WTC11 (cell line): ENCODE measurements at regions not wholly inside any gene's neighbourhood (a gene's known extent, or its start where the extent isn't known, plus 50 kb on each side); places are given as distances from the start of the nearest gene placed in this dataset.

ENCODE experiments used
- ATAC-seq: fragments of 200-7000 bp; cut with Tn5 transposase; 2 replicates; pipeline ENCODE4 v1.10.0; 2021; ENCODE audit warnings: mild to moderate bottlenecking, moderate library complexity
- CTCF ChIA-PET: fragments of 300-600 bp; sonication (Branson Sonifier 250); formaldehyde crosslinking; loops from one replicate; lab custom pipeline; 2021; ENCODE audit warnings: antibody characterized with exemption; lab: Charles Lee
- POLR2A ChIA-PET: fragments of 350-600 bp; sonication (Branson Sonifier 250); formaldehyde crosslinking; loops from one replicate; lab custom pipeline; 2021; ENCODE audit warnings: antibody characterized with exemption; lab: Charles Lee
- DNase-seq: peaks from one replicate; pipeline ENCODE4 v3.0.0; 2021; ENCODE audit warnings: low spot score
- H3K27ac Mint-ChIP-seq: 2 replicates; pipeline ENCODE4 v1.8.0; 2021; ENCODE audit warnings: mixed read lengths
- H3K27me3 Mint-ChIP-seq: 2 replicates; pipeline ENCODE4 v1.8.0; 2021; ENCODE audit warnings: low read depth, mild to moderate bottlenecking, moderate library complexity, mixed read lengths
- H3K36me3 Mint-ChIP-seq: 2 replicates; pipeline ENCODE4 v1.8.0; 2021; ENCODE audit warnings: mixed read lengths
- H3K4me1 Mint-ChIP-seq: 2 replicates; pipeline ENCODE4 v1.8.0; 2022; ENCODE audit warnings: mixed read lengths
- H3K4me3 Mint-ChIP-seq: 2 replicates; pipeline ENCODE4 v1.8.0; 2021; ENCODE audit warnings: mild to moderate bottlenecking, moderate library complexity, mixed read lengths
- H3K9me3 Mint-ChIP-seq: 2 replicates; pipeline ENCODE4 v1.8.0; 2021; ENCODE audit warnings: mixed read lengths
- CREM ChIP-seq: sonication (generic); formaldehyde crosslinking; IDR thresholded peaks from 2 replicates; pipeline ENCODE4 v1.8.1; 2022; ENCODE audit warnings: mild to moderate bottlenecking, missing genetic modification reagents, moderate library complexity
- GRHL2 ChIP-seq: fragments of 250-450 bp; sonication (Bioruptor Pico); IDR thresholded peaks from 2 replicates; pipeline ENCODE4 v1.8.0; 2022; ENCODE audit warnings: mild to moderate bottlenecking, moderate library complexity; ENCODE audit not compliant: insufficient replicate concordance, severe bottlenecking
- HMGA2 ChIP-seq: fragments of 250-450 bp; sonication (Bioruptor Pico); IDR thresholded peaks from 2 replicates; pipeline ENCODE4 v1.4.0; 2021; ENCODE audit warnings: mild to moderate bottlenecking, moderate library complexity
- IRF2 ChIP-seq: sonication (generic); formaldehyde crosslinking; IDR thresholded peaks from 2 replicates; pipeline ENCODE4 v1.8.0; 2022; ENCODE audit warnings: low read depth, missing genetic modification reagents, borderline replicate concordance
- KAT7 ChIP-seq: sonication (generic); formaldehyde crosslinking; IDR thresholded peaks from 2 replicates; pipeline ENCODE4 v1.8.1; 2023; ENCODE audit warnings: missing genetic modification reagents, mild to moderate bottlenecking, borderline replicate concordance
- NFATC4 ChIP-seq: fragments of 250-450 bp; sonication (Bioruptor Pico); IDR thresholded peaks from 2 replicates; pipeline ENCODE4 v1.9.0; 2021; ENCODE audit warnings: mild to moderate bottlenecking
- NFE2L1 ChIP-seq: sonication (generic); formaldehyde crosslinking; IDR thresholded peaks from 2 replicates; pipeline ENCODE4 v1.8.1; 2023; ENCODE audit warnings: missing genetic modification reagents
- RELA ChIP-seq: sonication (generic); formaldehyde crosslinking; IDR thresholded peaks from 2 replicates; pipeline ENCODE4 v1.8.1; 2022; ENCODE audit warnings: missing genetic modification reagents, mild to moderate bottlenecking, borderline replicate concordance
- SMAD4 ChIP-seq: sonication (generic); formaldehyde crosslinking; IDR thresholded peaks from 2 replicates; pipeline ENCODE4 v1.8.0; 2022; ENCODE audit warnings: mild to moderate bottlenecking, missing genetic modification reagents
- ZNF423 ChIP-seq: fragments of 250-450 bp; sonication (Bioruptor Pico); IDR thresholded peaks from 2 replicates; pipeline ENCODE4 v2.1.2; 2022; ENCODE audit warnings: mild to moderate bottlenecking, moderate library complexity
- ZNF671 ChIP-seq: fragments of 250-450 bp; sonication (Bioruptor Pico); IDR thresholded peaks from 2 replicates; pipeline ENCODE4 v1.8.0; 2021; ENCODE audit warnings: mild to moderate bottlenecking
- TF ChIP-seq, protein P1 (sequence below): sonication (generic); formaldehyde crosslinking; IDR thresholded peaks from 2 replicates; pipeline ENCODE4 v1.8.1; 2023; ENCODE audit warnings: mild to moderate bottlenecking, moderate library complexity, missing genetic modification reagents
- TF ChIP-seq, protein P2 (sequence below): sonication (generic); formaldehyde crosslinking; IDR thresholded peaks from 2 replicates; pipeline ENCODE4 v1.8.1; 2023; ENCODE audit warnings: mild to moderate bottlenecking, missing genetic modification reagents, moderate library complexity
- TF ChIP-seq, protein P3 (sequence below): sonication (generic); formaldehyde crosslinking; IDR thresholded peaks from 2 replicates; pipeline ENCODE4 v1.8.1; 2022; ENCODE audit warnings: mild to moderate bottlenecking, missing genetic modification reagents, moderate library complexity, borderline replicate concordance
- TF ChIP-seq, protein P4 (sequence below): sonication (generic); formaldehyde crosslinking; IDR thresholded peaks from 2 replicates; pipeline ENCODE4 v1.8.0; 2023; ENCODE audit warnings: mild to moderate bottlenecking, missing genetic modification reagents

DNA sequence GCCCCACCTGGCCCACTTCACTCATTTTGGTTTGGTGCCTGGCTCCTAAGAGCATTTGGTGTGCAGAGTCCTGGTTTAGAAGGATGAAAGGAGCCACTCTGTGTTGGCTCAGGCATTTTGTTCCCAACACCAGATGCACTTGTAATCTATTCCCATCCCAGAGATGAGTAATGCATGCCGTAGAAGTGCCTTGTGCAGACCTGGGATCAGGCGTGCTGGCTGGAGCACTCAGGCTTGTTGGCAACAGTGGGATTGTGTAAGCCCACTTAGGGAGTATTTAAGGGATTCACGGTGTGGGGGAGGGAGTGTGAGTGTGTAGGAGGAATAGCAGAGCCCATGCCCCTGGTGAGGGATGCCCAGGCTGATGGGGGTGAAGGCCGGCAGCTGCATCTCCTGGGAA, 501.5 kb upstream of the TBX3 start (continued):
- TF ChIP-seq, protein P1, sequence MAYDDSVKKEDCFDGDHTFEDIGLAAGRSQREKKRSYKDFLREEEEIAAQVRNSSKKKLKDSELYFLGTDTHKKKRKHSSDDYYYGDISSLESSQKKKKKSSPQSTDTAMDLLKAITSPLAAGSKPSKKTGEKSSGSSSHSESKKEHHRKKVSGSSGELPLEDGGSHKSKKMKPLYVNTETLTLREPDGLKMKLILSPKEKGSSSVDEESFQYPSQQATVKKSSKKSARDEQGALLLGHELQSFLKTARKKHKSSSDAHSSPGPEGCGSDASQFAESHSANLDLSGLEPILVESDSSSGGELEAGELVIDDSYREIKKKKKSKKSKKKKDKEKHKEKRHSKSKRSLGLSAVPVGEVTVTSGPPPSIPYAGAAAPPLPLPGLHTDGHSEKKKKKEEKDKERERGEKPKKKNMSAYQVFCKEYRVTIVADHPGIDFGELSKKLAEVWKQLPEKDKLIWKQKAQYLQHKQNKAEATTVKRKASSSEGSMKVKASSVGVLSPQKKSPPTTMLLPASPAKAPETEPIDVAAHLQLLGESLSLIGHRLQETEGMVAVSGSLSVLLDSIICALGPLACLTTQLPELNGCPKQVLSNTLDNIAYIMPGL (CRISPR knock-in tag) = no peak

DNA sequence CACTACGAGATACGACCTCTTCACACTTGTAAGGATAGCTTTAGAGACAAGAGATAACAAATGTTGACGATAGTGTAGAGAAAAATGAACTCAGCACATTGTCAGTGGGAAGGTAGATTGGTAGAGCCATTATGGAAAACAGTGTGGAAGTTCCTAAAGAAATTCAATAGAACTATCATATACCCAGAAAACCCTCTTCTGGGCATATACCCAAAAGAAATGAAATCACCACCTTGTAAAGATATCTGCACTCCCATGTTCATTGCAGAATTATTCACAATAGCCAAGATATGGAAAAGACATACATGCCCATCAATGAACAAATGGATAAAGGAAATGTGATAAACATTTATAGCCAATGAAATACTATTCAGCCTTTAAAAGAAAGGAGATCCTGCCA, 499.8 kb upstream of the TBX3 start:
- peaks cover 20% of the 10 kb centered on the region for H3K9me3 Mint-ChIP-seq
- ATAC-seq (no peak), DNase-seq (no peak)
- CTCF ChIA-PET = no interaction called here
- H3K27me3 Mint-ChIP-seq = no peaks in the 10 kb centered on the region
- peaks cover 4% of the 10 kb centered on the region; the same call in 1 of the 2 replicates for H3K36me3 Mint-ChIP-seq
- POLR2A ChIA-PET = no interaction called here
- no peaks in the 10 kb centered on the region for H3K4me1 Mint-ChIP-seq
- H3K27ac Mint-ChIP-seq = no peak overlapping the region
- TF ChIP-seq ZNF423 (CRISPR knock-in tag) (no peak), ZNF671 (CRISPR knock-in tag) (no peak), NFE2L1 (CRISPR knock-in tag) (no peak), RELA (CRISPR knock-in tag) (no peak), IRF2 (CRISPR knock-in tag) (no peak), SMAD4 (CRISPR knock-in tag) (no peak), CREM (no peak), NFATC4 (CRISPR knock-in tag) (no peak), GRHL2 (CRISPR knock-in tag) (no peak)
- TF ChIP-seq, protein P2, sequence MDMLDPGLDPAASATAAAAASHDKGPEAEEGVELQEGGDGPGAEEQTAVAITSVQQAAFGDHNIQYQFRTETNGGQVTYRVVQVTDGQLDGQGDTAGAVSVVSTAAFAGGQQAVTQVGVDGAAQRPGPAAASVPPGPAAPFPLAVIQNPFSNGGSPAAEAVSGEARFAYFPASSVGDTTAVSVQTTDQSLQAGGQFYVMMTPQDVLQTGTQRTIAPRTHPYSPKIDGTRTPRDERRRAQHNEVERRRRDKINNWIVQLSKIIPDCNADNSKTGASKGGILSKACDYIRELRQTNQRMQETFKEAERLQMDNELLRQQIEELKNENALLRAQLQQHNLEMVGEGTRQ = no peak
- TF ChIP-seq, protein P3, sequence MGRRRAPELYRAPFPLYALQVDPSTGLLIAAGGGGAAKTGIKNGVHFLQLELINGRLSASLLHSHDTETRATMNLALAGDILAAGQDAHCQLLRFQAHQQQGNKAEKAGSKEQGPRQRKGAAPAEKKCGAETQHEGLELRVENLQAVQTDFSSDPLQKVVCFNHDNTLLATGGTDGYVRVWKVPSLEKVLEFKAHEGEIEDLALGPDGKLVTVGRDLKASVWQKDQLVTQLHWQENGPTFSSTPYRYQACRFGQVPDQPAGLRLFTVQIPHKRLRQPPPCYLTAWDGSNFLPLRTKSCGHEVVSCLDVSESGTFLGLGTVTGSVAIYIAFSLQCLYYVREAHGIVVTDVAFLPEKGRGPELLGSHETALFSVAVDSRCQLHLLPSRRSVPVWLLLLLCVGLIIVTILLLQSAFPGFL = no peak
- TF ChIP-seq, protein P1 (CRISPR knock-in tag) = no peak
- TF ChIP-seq, protein P4, sequence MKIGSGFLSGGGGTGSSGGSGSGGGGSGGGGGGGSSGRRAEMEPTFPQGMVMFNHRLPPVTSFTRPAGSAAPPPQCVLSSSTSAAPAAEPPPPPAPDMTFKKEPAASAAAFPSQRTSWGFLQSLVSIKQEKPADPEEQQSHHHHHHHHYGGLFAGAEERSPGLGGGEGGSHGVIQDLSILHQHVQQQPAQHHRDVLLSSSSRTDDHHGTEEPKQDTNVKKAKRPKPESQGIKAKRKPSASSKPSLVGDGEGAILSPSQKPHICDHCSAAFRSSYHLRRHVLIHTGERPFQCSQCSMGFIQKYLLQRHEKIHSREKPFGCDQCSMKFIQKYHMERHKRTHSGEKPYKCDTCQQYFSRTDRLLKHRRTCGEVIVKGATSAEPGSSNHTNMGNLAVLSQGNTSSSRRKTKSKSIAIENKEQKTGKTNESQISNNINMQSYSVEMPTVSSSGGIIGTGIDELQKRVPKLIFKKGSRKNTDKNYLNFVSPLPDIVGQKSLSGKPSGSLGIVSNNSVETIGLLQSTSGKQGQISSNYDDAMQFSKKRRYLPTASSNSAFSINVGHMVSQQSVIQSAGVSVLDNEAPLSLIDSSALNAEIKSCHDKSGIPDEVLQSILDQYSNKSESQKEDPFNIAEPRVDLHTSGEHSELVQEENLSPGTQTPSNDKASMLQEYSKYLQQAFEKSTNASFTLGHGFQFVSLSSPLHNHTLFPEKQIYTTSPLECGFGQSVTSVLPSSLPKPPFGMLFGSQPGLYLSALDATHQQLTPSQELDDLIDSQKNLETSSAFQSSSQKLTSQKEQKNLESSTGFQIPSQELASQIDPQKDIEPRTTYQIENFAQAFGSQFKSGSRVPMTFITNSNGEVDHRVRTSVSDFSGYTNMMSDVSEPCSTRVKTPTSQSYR = no peak
- TF ChIP-seq, all 79 proteins: peak for 0
- no peak overlapping the region for H3K4me3 Mint-ChIP-seq

DNA sequence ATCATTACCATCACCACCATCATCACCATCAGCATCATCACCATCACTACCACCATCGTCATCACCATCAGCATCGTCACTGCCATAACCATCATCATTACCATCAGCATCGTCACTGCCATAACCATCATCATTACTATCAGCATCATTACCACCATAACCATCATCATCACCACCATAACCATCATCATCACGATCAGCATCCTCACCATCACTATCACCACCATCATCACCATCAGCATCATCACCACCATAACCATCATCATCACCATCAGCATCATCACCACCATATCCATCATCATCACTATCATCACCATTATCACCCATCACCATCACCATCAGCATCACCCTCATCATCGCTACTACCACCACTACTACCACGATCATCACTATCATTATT, 493.9 kb upstream of the TBX3 start:
- CTCF ChIA-PET = no interaction called here
- DNase-seq = no peak
- Mint-ChIP-seq H3K4me3 (no peak overlapping the region), H3K36me3 (no peaks in the 10 kb centered on the region), H3K27me3 (no peaks in the 10 kb centered on the region), H3K9me3 (no peaks in the 10 kb centered on the region), H3K27ac (no peak overlapping the region)
- TF ChIP-seq KAT7 (CRISPR knock-in tag) (no peak), HMGA2 (CRISPR knock-in tag) (no peak)
- TF ChIP-seq, all 79 proteins: peak for 0
- POLR2A ChIA-PET = no interaction called here
- no peaks in the 10 kb centered on the region for H3K4me1 Mint-ChIP-seq
- no peak for ATAC-seq
